H1 (cell line): ENCODE measurements at regions not wholly inside any gene's neighbourhood (a gene's known extent, or its start where the extent isn't known, plus 50 kb on each side); places are given as distances from the start of the nearest gene placed in this dataset.

ENCODE experiments used
- CTCF ChIA-PET: fragments of 300-600 bp; sonication (Branson Sonifier 250); formaldehyde crosslinking; loops from one replicate; lab custom pipeline; 2021; ENCODE audit not compliant: partially characterized antibody; lab: Charles Lee
- POLR2A ChIA-PET: fragments of 300-600 bp; sonication (Branson Sonifier 250); formaldehyde crosslinking; loops from one replicate; lab custom pipeline; 2021; ENCODE audit warnings: inconsistent platforms; ENCODE audit not compliant: partially characterized antibody; lab: Charles Lee
- DNase-seq, 2 experiments: peaks; one replicate each; pipeline versions ENCODE4 v3.0.0 to v3.0.0-alpha.2; 2010 to 2022; ENCODE audit warnings: low spot score in 2 of 2, low read depth in 1 of 2, mixed read lengths in 1 of 2
- FAIRE-seq: peaks from 2 replicates; lab custom pipeline; 2011; peaks lifted over from hg19 to GRCh38; lab: Jason Lieb, UNC
- H2AFZ ChIP-seq: 2 replicates; pipeline ENCODE4 v1.8.1; 2012; ENCODE audit warnings: low read length, inconsistent platforms
- H2AK5ac ChIP-seq: 2 replicates; pipeline ENCODE4 v1.6.1; 2013; ENCODE audit warnings: low read depth, low read length
- H2BK120ac ChIP-seq: replicated peaks from 2 replicates; pipeline ENCODE3; 2013; ENCODE audit warnings: low read depth, low read length, inconsistent platforms
- H2BK12ac ChIP-seq: 2 replicates; pipeline ENCODE4 v1.6.1; 2013; ENCODE audit warnings: low read depth, low read length
- H2BK15ac ChIP-seq: 2 replicates; pipeline ENCODE4 v1.6.1; 2013; ENCODE audit warnings: low read length
- H2BK20ac ChIP-seq: 2 replicates; pipeline ENCODE4 v1.6.1; 2013; ENCODE audit warnings: low read length
- H2BK5ac ChIP-seq: 2 replicates; pipeline ENCODE4 v1.6.1; 2013; ENCODE audit warnings: low read depth, low read length
- H3K14ac ChIP-seq: 2 replicates; pipeline ENCODE4 v1.6.1; 2013; ENCODE audit warnings: inconsistent platforms; ENCODE audit not compliant: insufficient read length
- H3K18ac ChIP-seq: 2 replicates; pipeline ENCODE4 v1.6.1; 2013; ENCODE audit warnings: low read length; ENCODE audit errors: extremely low read depth
- H3K23ac ChIP-seq: 2 replicates; pipeline ENCODE4 v1.6.1; 2013; ENCODE audit warnings: inconsistent platforms; ENCODE audit not compliant: insufficient read length
- H3K23me2 ChIP-seq: 2 replicates; pipeline ENCODE4 v1.6.1; 2013; ENCODE audit warnings: low read depth, low read length
- H3K27ac ChIP-seq: 2 replicates; pipeline ENCODE4 v1.6.1; 2011; ENCODE audit warnings: low read depth, low read length, inconsistent platforms
- H3K27me3 ChIP-seq, 4 experiments: replicated peaks in 1 of 4; 1 replicate in 1 of 4; 2 replicates in 3 of 4; pipeline versions ENCODE4 v1.6.1 to v1.8.1; 2011 to 2013; ENCODE audit warnings: low read length in 3 of 4, mild to moderate bottlenecking in 3 of 4, inconsistent platforms in 2 of 4, mixed read lengths in 2 of 4, moderate library complexity in 1 of 4; ENCODE audit not compliant: control insufficient read depth in 3 of 4, insufficient read depth in 3 of 4; ENCODE audit errors: extremely low read depth in 1 of 4
- H3K36me3 ChIP-seq, 4 experiments: 2 replicates each; pipeline versions ENCODE4 v1.6.1 to v1.8.1; 2011 to 2013; ENCODE audit warnings: mild to moderate bottlenecking in 4 of 4, low read length in 3 of 4, moderate library complexity in 2 of 4, control low read depth in 1 of 4, inconsistent platforms in 1 of 4; ENCODE audit not compliant: insufficient read depth in 4 of 4, control insufficient read depth in 2 of 4
- H3K4ac ChIP-seq: replicated peaks from 2 replicates; pipeline ENCODE3; 2013; ENCODE audit warnings: low read length, low read depth, mixed read lengths, inconsistent platforms; ENCODE audit not compliant: insufficient read length
- H3K4me1 ChIP-seq, 4 experiments: replicated peaks in 1 of 4; 1 replicate in 1 of 4; 2 replicates in 3 of 4; pipeline versions ENCODE4 v1.6.1 to v1.8.1; 2011 to 2013; ENCODE audit warnings: low read length in 3 of 4, inconsistent platforms in 2 of 4, mixed read lengths in 1 of 4; ENCODE audit not compliant: insufficient read depth in 4 of 4, control insufficient read depth in 3 of 4
- H3K4me2 ChIP-seq, 2 experiments: 2 replicates each; pipeline versions ENCODE4 v1.6.1 to v1.8.1; 2011 to 2013; ENCODE audit warnings: low read depth in 2 of 2, low read length in 2 of 2, control low read depth in 1 of 2, inconsistent platforms in 1 of 2, mild to moderate bottlenecking in 1 of 2; ENCODE audit not compliant: insufficient read depth in 1 of 2
- H3K4me3 ChIP-seq, 4 experiments: fragments of 200-600, 300-600 bp in 1 of 4; sonication (generic), shearing (Covaris generic), sonication (Bioruptor Twin) in 1 of 4; 2 replicates each; pipeline versions ENCODE4 v1.5.1 to v1.8.1; 2011 to 2016; ENCODE audit warnings: low read length in 4 of 4, low read depth in 3 of 4, control low read depth in 2 of 4, inconsistent platforms in 2 of 4, mild to moderate bottlenecking in 2 of 4, mixed read lengths in 1 of 4, moderate library complexity in 1 of 4; ENCODE audit not compliant: insufficient read depth in 2 of 4; ENCODE audit errors: extremely low read depth in 1 of 4
- H3K56ac ChIP-seq: replicated peaks from 2 replicates; pipeline ENCODE3; 2013; ENCODE audit warnings: low read depth, mild to moderate bottlenecking, mixed read lengths, low read length, inconsistent platforms; ENCODE audit not compliant: insufficient read length
- H3K79me1 ChIP-seq: 2 replicates; pipeline ENCODE4 v1.6.1; 2013; ENCODE audit warnings: low read depth, low read length, control low read depth
- H3K79me2 ChIP-seq, 2 experiments: 2 replicates each; pipeline versions ENCODE4 v1.6.1 to v1.8.1; 2012 to 2013; ENCODE audit warnings: low read length in 2 of 2, mild to moderate bottlenecking in 2 of 2, inconsistent platforms in 1 of 2; ENCODE audit not compliant: insufficient read depth in 2 of 2, control insufficient read depth in 1 of 2
- H3K9ac ChIP-seq, 4 experiments: replicated peaks in 1 of 4; 1 replicate in 1 of 4; 2 replicates in 3 of 4; pipeline versions ENCODE4 v1.6.1 to v1.8.1; 2011 to 2013; ENCODE audit warnings: low read depth in 3 of 4, low read length in 3 of 4, control low read depth in 2 of 4, mild to moderate bottlenecking in 2 of 4, moderate library complexity in 2 of 4, inconsistent platforms in 1 of 4; ENCODE audit errors: extremely low read depth in 1 of 4
- H3K9me3 ChIP-seq, 2 experiments: 2 replicates each; pipeline versions ENCODE4 v1.6.1 to v1.8.1; 2012 to 2013; ENCODE audit warnings: mild to moderate bottlenecking in 2 of 2, moderate library complexity in 2 of 2, control low read depth in 1 of 2, inconsistent platforms in 1 of 2, low read depth in 1 of 2, low read length in 1 of 2, mixed read lengths in 1 of 2; ENCODE audit not compliant: insufficient read depth in 2 of 2
- H4K20me1 ChIP-seq, 2 experiments: replicated peaks in 1 of 2; 2 replicates each; pipeline versions ENCODE3 to v1.8.1; 2011 to 2013; ENCODE audit warnings: inconsistent platforms in 2 of 2, low read length in 2 of 2, mild to moderate bottlenecking in 1 of 2; ENCODE audit not compliant: insufficient read depth in 2 of 2, control insufficient read depth in 1 of 2
- H4K5ac ChIP-seq: 2 replicates; pipeline ENCODE4 v1.6.1; 2013; ENCODE audit warnings: low read length, low read depth, mixed read lengths, inconsistent platforms; ENCODE audit not compliant: insufficient read length
- H4K8ac ChIP-seq: 2 replicates; pipeline ENCODE4 v1.8.0; 2013; ENCODE audit warnings: mild to moderate bottlenecking, moderate library complexity, low read length, inconsistent platforms; ENCODE audit not compliant: insufficient read depth; ENCODE audit errors: extremely low read depth
- H4K91ac ChIP-seq: replicated peaks from 2 replicates; pipeline ENCODE3; 2013; ENCODE audit warnings: low read length, mixed read lengths, inconsistent platforms; ENCODE audit not compliant: insufficient read length
- ASH2L ChIP-seq: fragments of 200-600, 300-600 bp; sonication (generic); IDR thresholded peaks from one replicate; pipeline ENCODE4 v1.7.1; 2017; ENCODE audit warnings: low read length
- CEBPB ChIP-seq: IDR thresholded peaks from 2 replicates; pipeline ENCODE4 v1.6.1; 2012; ENCODE audit warnings: low read depth, low read length
- CHD2 ChIP-seq: IDR thresholded peaks from 2 replicates; pipeline ENCODE4 v1.6.1; 2012; ENCODE audit warnings: low read length, improper control_type of control experiment
- CTCF ChIP-seq, 3 experiments: IDR thresholded peaks; 1 replicate in 2 of 3; 2 replicates in 1 of 3; pipeline versions ENCODE4 v1.5.1 to v1.6.1; 2011; ENCODE audit warnings: low read length in 3 of 3, mild to moderate bottlenecking in 3 of 3, inconsistent platforms in 2 of 3, low read depth in 1 of 3, moderate library complexity in 1 of 3; ENCODE audit not compliant: insufficient read depth in 1 of 3; ENCODE audit errors: control extremely low read depth in 1 of 3
- MAX ChIP-seq: IDR thresholded peaks from 2 replicates; pipeline ENCODE4 v1.6.1; 2012; ENCODE audit warnings: inconsistent platforms
- POLR2A ChIP-seq, 2 experiments: IDR thresholded peaks; 1 replicate in 1 of 2; 2 replicates in 1 of 2; pipeline ENCODE4 v1.6.1; 2011; ENCODE audit warnings: low read depth in 2 of 2, low read length in 2 of 2, mild to moderate bottlenecking in 2 of 2; ENCODE audit errors: control extremely low read depth in 1 of 2
- RAD21 ChIP-seq, 2 experiments: IDR thresholded peaks in 1 of 2; conservative IDR thresholded peaks in 1 of 2; 2 replicates each; pipeline ENCODE4 v1.6.1; 2011; ENCODE audit warnings: low read depth in 2 of 2, low read length in 2 of 2, improper control_type of control experiment in 1 of 2, inconsistent platforms in 1 of 2, mild to moderate bottlenecking in 1 of 2, moderate library complexity in 1 of 2
- SAP30 ChIP-seq: fragments of 300-600 bp; sonication (generic); IDR thresholded peaks from 2 replicates; pipeline ENCODE4 v1.7.1; 2012; ENCODE audit warnings: low read length, moderate library complexity, mild to moderate bottlenecking, inconsistent platforms; ENCODE audit not compliant: insufficient read depth, insufficient replicate concordance
- TBP ChIP-seq: IDR thresholded peaks from 2 replicates; pipeline ENCODE4 v1.6.1; 2011; ENCODE audit warnings: low read depth, low read length, improper control_type of control experiment
- TEAD4 ChIP-seq: IDR thresholded peaks from 2 replicates; pipeline ENCODE4 v1.6.1; 2012; ENCODE audit warnings: low read depth, low read length, inconsistent platforms, mixed read lengths
- WGBS, 2 experiments: shearing (Covaris generic) in 1 of 2; methylation state at CpG; one replicate each; pipeline versions ENCODE4 v1.1.6 to v1.1.7; 2013 to 2015; ENCODE audit warnings: low lambda C conversion rate in 2 of 2, mixed read lengths in 2 of 2, inconsistent platforms in 1 of 2, low coverage in 1 of 2, missing lambda C conversion rate in 1 of 2; ENCODE audit not compliant: insufficient replicate concordance in 2 of 2, insufficient coverage in 1 of 2, insufficient read length in 1 of 2; ENCODE audit errors: extremely low coverage in 1 of 2, missing lambda C conversion rate in 1 of 2; 5-methylcytosine and 5-hydroxymethylcytosine counted together

- TF ChIP-seq TBP (no peak), SAP30 (no peak), ASH2L (no peak), TEAD4 (0 out of 2 replicates have a peak, but pooled peaks have one; percentile 26), CHD2 (no peak), POLR2A (IDR thresholded peaks at IDR 0.05; ENCODE audit: control extremely low read depth in 1 of 2, low read depth in 2 of 2, low read length in 2 of 2) (no peak), CTCF (IDR thresholded peaks at IDR 0.05; ENCODE audit: control extremely low read depth in 1 of 3, insufficient read depth in 1 of 3, low read depth in 1 of 3, low read length in 3 of 3) (peak; percentile 5 to 21 (median 13); a peak in 2 of 4 replicates), MAX (0 out of 2 replicates have a peak, but pooled peaks have one; percentile 34), CEBPB (no peak), RAD21 (IDR thresholded peaks at IDR 0.05 in 1 of 2, conservative IDR thresholded peaks at IDR 0.05 in 1 of 2; ENCODE audit: low read depth in 2 of 2, low read length in 2 of 2) (peak; percentile 48 to 52)
- TF ChIP-seq, all 59 proteins: peak for 4
- Histone ChIP-seq H2BK15ac (no peak overlapping the region), H3K4me3 (no peak overlapping the region), H2AK5ac (no peak overlapping the region), H2AFZ (peak overlapping the region; percentile 34; the same call in 1 of the 2 replicates), H3K23ac (no peak overlapping the region), H4K8ac (no peak overlapping the region), H2BK12ac (no peak overlapping the region), H4K91ac (no peak overlapping the region), H3K4me1 (no peaks in the 10 kb centered on the region), H3K9me3 (no peaks in the 10 kb centered on the region), H2BK120ac (no peak overlapping the region), H3K14ac (no peak overlapping the region), H3K4me2 (no peak overlapping the region), H3K79me1 (no peaks in the 10 kb centered on the region), H3K27ac (no peak overlapping the region), H3K79me2 (no peaks in the 10 kb centered on the region), H3K18ac (no peak overlapping the region), H4K20me1 (no peaks in the 10 kb centered on the region), H4K5ac (no peak overlapping the region), H2BK5ac (no peak overlapping the region), H2BK20ac (no peak overlapping the region), H3K4ac (no peak overlapping the region), H3K27me3 (no peaks in the 10 kb centered on the region), H3K36me3 (no peaks in the 10 kb centered on the region), H3K56ac (no peak overlapping the region), H3K9ac (no peak overlapping the region), H3K23me2 (no peaks in the 10 kb centered on the region)
- ChIA-PET CTCF (no interaction called here), POLR2A (no interaction called here)
- 70% methylated on average over 11 of the region's 11 CpGs; no CpG with 5 or more reads in 1 of the 2 experiments for WGBS, 2 experiments
- DNase-seq (peak in 1 of 2 experiments; percentile 9), FAIRE-seq (no peak)
Observed at GRCh38 chr10:9992661-9993060, 1025.0 kb upstream of the CELF2 start.
